HG02759 (cell line): ENCODE measurements at regions not wholly inside any gene's neighbourhood (a gene's known extent, or its start where the extent isn't known, plus 50 kb on each side); places are given as distances from the start of the nearest gene placed in this dataset.

Source experiments
- ATAC-seq: cut with Tn5 transposase; IDR thresholded peaks from one replicate; pipeline ENCODE4 v1.9.1; 2021; ENCODE audit warnings: mild to moderate bottlenecking, moderate library complexity; ENCODE audit not compliant: unreplicated experiment

- no peak for ATAC-seq
Measured at GRCh38 chr2:44877417-44877816, 64.1 kb upstream of the SIX3 start.

DNA sequence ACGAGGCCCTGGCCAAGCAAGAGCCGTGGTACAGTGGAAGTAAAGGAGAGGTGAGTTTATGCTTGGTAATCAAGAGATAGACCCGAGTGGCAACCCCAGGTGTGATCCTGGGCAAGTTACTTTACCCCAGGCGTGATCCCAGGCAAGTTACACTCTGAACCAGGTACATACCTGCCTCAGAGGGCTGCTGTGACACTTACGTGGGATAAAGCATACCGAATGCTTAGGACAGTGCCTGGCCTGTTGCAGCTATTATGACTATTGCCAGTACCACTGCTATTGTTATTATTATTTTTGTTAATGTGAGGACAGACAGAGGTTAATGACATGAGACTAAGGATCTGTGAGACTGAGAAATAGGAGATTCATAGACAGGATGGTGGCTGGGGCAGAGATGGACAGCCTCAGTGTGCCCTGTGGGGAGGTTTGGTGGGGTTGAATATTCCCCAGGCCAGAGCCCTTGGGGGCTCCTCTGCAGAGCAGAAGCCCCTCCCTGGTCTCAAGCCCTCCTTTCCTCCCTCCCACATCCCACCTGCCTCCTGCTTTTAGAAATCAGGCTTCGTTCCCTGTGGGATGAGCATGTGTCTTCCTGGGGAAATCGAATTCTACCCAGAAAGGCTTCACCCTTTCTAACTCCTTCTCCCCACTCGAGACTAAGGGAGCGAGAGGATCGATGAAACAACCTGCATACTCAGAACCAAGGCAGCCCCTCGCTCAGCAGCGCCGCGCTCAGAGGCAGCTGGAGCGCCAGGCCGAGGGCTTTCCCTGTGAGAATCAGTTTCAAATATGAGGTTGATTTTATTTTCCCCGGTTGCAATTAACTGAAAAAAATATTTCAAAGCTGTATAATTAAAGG, 62.0 kb upstream of the SIX3 start:
- ATAC-seq = no peak

DNA sequence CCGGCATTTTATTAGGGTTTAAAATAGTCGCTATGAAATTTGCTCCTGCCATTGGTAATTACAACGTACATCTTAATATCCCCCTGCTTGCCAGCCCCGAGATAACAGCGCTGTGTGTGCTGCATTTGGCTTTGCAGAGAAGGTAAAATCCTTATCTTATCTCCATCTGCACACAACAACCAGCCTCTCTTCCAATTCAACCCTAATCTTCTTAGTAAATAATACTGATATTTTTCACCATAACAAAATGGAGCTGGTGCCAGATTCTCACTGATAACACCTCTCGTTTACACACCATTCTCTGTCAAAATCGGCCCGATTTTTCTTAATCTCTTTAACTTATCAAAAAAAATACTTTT, 61.4 kb upstream of the SIX3 start:
- ATAC-seq = no peak

DNA sequence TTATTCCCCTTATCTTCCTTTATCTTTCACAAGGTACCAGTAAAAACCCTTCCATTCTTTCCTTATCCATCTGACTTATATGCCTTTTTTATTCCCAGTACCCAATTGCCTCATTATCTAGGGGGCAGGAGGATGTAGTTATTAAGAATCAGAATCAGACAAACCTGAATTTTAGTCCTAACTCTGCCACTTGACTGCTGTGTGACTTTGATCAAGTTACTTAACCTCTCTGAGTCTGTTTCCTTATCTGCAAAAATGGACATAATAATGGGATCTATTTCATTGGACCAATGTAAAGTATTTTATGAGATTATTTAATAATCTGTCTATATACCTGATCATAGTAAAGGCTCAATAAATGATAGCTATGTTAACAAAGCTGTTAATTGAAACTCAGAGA, 59.6 kb upstream of the SIX3 start:
- ATAC-seq = no peak

GRCh38 chr2:44883356-44883755, 58.1 kb upstream of the SIX3 start:
- no peak for ATAC-seq

DNA sequence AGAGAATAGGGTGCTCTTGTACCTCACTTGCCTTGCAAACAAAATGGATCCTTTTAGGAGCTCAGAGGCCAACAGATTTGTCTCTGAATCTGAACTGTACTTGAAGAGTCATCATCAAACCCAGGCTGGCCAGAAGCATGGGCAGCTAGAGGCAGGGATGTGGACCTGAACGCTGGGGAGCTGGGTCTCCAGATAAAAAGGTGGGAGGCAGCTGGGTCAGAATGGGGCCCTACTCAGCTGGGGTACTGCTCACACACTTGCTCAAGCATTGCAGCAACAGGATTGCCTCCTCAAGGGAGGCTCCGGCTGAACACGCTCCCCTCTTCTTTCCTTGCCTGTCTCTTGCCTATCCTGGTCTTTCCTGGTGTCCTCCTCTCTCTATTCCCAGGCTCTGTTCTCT, 57.3 kb upstream of the SIX3 start:
- ATAC-seq = no peak

- no peak for ATAC-seq
Measured at GRCh38 chr2:44884677-44885076, 56.8 kb upstream of the SIX3 start.

DNA sequence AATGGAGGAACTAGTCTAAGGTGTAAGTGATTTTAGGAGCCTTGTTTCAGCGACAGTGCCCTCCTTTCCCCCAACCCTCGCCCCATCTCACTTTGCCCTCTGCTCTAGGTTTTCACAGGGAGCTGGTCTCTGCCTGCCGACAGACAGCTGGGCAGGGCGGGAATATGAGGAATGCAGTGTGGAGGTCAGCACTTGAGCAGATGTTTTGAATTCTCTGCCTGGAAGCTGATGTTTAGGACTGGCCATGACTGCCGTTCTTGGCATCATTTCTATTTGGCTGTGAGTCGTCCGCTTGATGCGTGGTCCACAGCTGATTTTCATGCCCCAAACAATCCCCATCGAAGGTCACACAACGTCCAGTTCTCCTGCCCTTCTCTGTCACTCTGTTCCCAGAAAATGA, 55.1 kb upstream of the SIX3 start:
- ATAC-seq = no peak

DNA sequence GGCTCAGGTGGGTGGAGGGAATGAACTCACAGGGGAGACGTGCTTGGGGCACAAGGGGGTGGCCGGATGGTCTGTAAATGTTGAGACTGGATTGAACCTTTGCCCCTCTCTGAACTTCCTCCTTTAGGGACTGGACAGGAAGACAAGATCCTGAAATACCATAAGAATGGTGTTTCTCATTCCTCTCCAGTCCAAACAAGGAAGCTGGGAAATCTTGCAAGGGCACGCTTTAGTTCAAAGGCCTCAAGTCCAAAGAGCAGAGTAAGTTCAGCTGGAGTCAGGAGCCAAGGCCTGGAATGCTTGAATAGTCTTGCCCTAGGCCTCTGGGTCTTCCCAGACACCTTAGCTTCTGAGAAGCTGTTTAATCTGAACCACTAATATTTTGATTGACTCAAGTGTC, 52.4 kb upstream of the SIX3 start:
- ATAC-seq = no peak
